OCI-LY1 (cell line): ENCODE measurements at regions not wholly inside any gene's neighbourhood (a gene's known extent, or its start where the extent isn't known, plus 50 kb on each side); places are given as distances from the start of the nearest gene placed in this dataset.

Experiments
- H2AFZ ChIP-seq: fragments of 200-600 bp; sonication (generic), shearing (Covaris generic); 2 replicates; pipeline ENCODE4 v1.6.0; 2014; ENCODE audit warnings: antibody characterized with exemption, mild to moderate bottlenecking, low read length
- H3F3A ChIP-seq: fragments of 200-600 bp; sonication (generic), shearing (Covaris generic); 2 replicates; pipeline ENCODE4 v1.6.0; 2014; ENCODE audit warnings: mild to moderate bottlenecking, antibody characterized with exemption, low read length, moderate library complexity; ENCODE audit not compliant: insufficient read depth
- H3K27ac ChIP-seq: fragments of 200-600 bp; sonication (generic); 2 replicates; pipeline ENCODE4 v1.5.1; 2014; ENCODE audit warnings: low read length, mixed run types, mild to moderate bottlenecking, low read depth; ENCODE audit not compliant: poor library complexity, severe bottlenecking
- H3K27me3 ChIP-seq: fragments of 200-600 bp; sonication (generic); 2 replicates; pipeline ENCODE4 v1.6.0; 2014; ENCODE audit warnings: antibody characterized with exemption, mild to moderate bottlenecking, low read length, moderate library complexity; ENCODE audit not compliant: insufficient read depth
- H3K36me3 ChIP-seq: fragments of 200-600 bp; sonication (generic); 2 replicates; pipeline ENCODE4 v1.6.1; 2014; ENCODE audit warnings: mild to moderate bottlenecking, antibody characterized with exemption, low read length, moderate library complexity, mixed read lengths; ENCODE audit not compliant: insufficient read depth
- H3K4me1 ChIP-seq: fragments of 200-600 bp; sonication (generic); 2 replicates; pipeline ENCODE4 v1.5.1; 2014; ENCODE audit warnings: mild to moderate bottlenecking, low read length, moderate library complexity; ENCODE audit not compliant: insufficient read depth, severe bottlenecking
- H3K4me2 ChIP-seq: fragments of 200-600 bp; sonication (generic), shearing (Covaris generic); 2 replicates; pipeline ENCODE4 v1.6.1; 2014; ENCODE audit warnings: low read length
- H3K4me3 ChIP-seq: fragments of 200-600 bp; sonication (generic); 2 replicates; pipeline ENCODE4 v1.5.1; 2014; ENCODE audit warnings: low read length, low read depth, mild to moderate bottlenecking, mixed read lengths; ENCODE audit not compliant: poor library complexity, severe bottlenecking
- H3K79me2 ChIP-seq: fragments of 200-600 bp; shearing (Covaris generic); 2 replicates; pipeline ENCODE4 v1.6.1; 2016; ENCODE audit warnings: mixed run types, low read length, mixed read lengths; ENCODE audit not compliant: insufficient read depth
- H3K9ac ChIP-seq: fragments of 200-600 bp; sonication (generic), shearing (Covaris generic); 2 replicates; pipeline ENCODE4 v1.6.1; 2014; ENCODE audit warnings: mild to moderate bottlenecking, low read length, mixed read lengths
- H3K9me2 ChIP-seq: fragments of 200-600 bp; sonication (generic), shearing (Covaris generic); 2 replicates; pipeline ENCODE4 v1.6.1; 2014; ENCODE audit warnings: low read depth, mild to moderate bottlenecking, low read length, mixed read lengths
- H3K9me3 ChIP-seq: fragments of 200-600 bp; shearing (Covaris generic); 2 replicates; pipeline ENCODE4 v1.6.1; 2014; ENCODE audit warnings: low read length, mixed read lengths
- H4K20me1 ChIP-seq: fragments of 200-600 bp; sonication (generic), shearing (Covaris generic); 2 replicates; pipeline ENCODE4 v1.6.0; 2016; ENCODE audit warnings: mild to moderate bottlenecking, low read length; ENCODE audit not compliant: insufficient read depth
- EZH2 ChIP-seq: fragments of 200-600 bp; sonication (generic), shearing (Covaris generic); IDR thresholded peaks from 2 replicates; pipeline ENCODE4 v1.8.0; 2017; ENCODE audit warnings: borderline replicate concordance, mixed run types, mild to moderate bottlenecking, antibody characterized with exemption, low read length, moderate library complexity, mixed read lengths
- TF ChIP-seq, protein P1 (sequence below): fragments of 200-600 bp; sonication (generic), shearing (Covaris generic); IDR thresholded peaks from 2 replicates; pipeline ENCODE4 v1.5.1; 2017; ENCODE audit warnings: mild to moderate bottlenecking, antibody characterized with exemption, low read length, moderate library complexity, mixed read lengths

DNA sequence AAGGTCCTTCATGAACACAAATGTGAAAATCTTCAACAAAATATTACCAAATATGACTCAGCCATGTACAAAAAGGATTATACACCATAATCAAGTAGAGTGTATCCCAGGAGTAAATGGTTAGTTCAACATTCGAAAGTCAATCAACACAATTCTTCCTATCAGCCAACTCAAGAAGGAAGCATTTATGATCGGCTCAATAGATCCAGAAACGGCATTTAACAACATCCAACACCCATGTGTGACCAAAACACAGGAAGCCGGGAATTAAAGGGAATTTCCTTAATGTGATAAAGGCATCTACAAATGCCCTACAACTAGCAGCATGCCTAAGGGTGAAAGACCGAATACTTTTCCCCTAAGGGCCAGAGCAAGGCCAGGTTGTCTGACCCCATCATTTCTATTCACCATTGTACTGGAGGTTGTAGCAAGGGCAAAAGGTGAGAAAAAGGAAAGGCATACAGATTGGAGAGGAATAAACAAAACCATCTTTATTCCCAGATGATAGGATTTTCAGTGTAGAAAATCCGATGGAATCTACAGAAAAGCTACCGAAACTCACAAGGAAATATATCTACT, 69.9 kb upstream of the CLDN5 start:
- H3K4me1 ChIP-seq, result no peaks in the 10 kb centered on the region
- H3K4me2 ChIP-seq, result no peak overlapping the region
- H3K36me3 ChIP-seq, result no peaks in the 10 kb centered on the region
- H3K27me3 ChIP-seq, result no peaks in the 10 kb centered on the region
- no peaks in the 10 kb centered on the region for H3K9me2 ChIP-seq
- no peak overlapping the region for H3K9ac ChIP-seq
- no peak overlapping the region for H2AFZ ChIP-seq
- no peaks in the 10 kb centered on the region for H3K9me3 ChIP-seq
- no peaks in the 10 kb centered on the region for H3F3A ChIP-seq
- no peak overlapping the region for H3K27ac ChIP-seq
- no peak overlapping the region for H3K4me3 ChIP-seq
- no peaks in the 10 kb centered on the region for H3K79me2 ChIP-seq
- TF ChIP-seq, protein P1, sequence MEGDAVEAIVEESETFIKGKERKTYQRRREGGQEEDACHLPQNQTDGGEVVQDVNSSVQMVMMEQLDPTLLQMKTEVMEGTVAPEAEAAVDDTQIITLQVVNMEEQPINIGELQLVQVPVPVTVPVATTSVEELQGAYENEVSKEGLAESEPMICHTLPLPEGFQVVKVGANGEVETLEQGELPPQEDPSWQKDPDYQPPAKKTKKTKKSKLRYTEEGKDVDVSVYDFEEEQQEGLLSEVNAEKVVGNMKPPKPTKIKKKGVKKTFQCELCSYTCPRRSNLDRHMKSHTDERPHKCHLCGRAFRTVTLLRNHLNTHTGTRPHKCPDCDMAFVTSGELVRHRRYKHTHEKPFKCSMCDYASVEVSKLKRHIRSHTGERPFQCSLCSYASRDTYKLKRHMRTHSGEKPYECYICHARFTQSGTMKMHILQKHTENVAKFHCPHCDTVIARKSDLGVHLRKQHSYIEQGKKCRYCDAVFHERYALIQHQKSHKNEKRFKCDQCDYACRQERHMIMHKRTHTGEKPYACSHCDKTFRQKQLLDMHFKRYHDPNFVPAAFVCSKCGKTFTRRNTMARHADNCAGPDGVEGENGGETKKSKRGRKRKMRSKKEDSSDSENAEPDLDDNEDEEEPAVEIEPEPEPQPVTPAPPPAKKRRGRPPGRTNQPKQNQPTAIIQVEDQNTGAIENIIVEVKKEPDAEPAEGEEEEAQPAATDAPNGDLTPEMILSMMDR, result no peak
- TF ChIP-seq EZH2, result no peak
- no peaks in the 10 kb centered on the region for H4K20me1 ChIP-seq

DNA sequence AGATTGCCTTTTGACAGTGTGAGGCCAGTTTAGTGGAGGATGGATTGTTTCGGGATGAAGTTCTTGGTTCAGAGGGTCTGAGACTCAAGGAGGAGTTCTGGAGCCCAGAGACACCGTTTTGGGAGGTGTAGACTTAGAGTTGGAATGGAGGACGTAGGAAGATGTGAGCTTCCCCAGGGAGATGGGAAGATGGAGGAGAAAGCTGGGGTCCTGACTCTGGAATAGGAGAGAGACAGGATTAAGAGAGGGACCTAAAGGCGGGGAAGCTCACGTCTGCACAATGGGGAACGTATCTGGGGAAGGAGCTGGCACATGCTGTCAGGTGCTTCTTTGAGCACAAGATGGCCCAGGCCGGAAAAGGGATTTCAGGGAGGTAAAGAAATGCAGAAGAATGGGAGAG, 71.3 kb upstream of the CLDN5 start:
- Histone ChIP-seq H3K4me1 (no peaks in the 10 kb centered on the region), H3K36me3 (no peaks in the 10 kb centered on the region), H3K27me3 (no peaks in the 10 kb centered on the region), H3K9ac (no peak overlapping the region), H3K4me2 (no peak overlapping the region), H2AFZ (no peak overlapping the region), H3F3A (no peaks in the 10 kb centered on the region), H3K9me3 (no peaks in the 10 kb centered on the region), H3K9me2 (no peaks in the 10 kb centered on the region), H4K20me1 (no peaks in the 10 kb centered on the region), H3K4me3 (no peak overlapping the region), H3K27ac (no peak overlapping the region), H3K79me2 (no peaks in the 10 kb centered on the region)
- no peak for TF ChIP-seq EZH2
- TF ChIP-seq, protein P1, result no peak

DNA sequence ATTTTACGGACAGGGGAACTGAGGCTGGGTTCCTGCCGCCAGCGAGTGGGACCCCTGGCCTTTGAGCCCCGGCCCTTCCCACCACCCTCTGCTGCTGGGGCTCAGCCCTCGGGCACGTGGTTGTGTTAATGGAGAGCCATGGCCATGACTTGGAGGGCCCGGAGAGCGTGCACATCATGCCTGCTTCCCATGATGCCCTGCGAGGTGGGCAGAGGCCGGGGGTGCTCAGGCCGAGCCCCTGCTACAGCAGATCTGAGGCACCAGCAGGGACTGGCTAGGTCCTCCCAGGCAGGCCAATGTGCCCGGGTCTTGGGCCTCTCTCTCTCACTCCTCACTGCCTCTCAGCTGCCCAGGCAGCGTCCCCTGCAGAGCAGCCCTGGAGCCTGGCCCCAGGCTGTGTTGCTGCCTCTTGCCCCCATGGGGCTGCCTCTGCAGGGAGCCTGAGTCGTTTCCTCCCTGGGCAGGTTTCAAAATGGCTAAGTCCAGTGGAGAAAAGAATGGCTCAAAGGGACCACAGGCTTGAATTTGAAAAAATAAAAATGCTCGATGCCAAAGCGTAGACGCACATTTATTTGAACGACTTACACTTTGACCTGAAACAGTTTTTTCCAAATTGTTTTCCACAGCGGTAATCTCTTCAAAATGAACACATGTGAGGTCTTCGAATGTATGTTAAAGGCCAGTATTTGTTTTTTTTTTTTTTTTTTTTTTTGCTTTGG, 72.6 kb upstream of the CLDN5 start:
- Histone ChIP-seq H3K4me3 (no peak overlapping the region), H3K9me2 (no peaks in the 10 kb centered on the region), H3K27me3 (0 out of 2 replicates have a peak, but pooled peaks cover 3% of the 10 kb centered on the region), H3K36me3 (no peaks in the 10 kb centered on the region), H3K27ac (no peak overlapping the region), H4K20me1 (no peaks in the 10 kb centered on the region), H3K9ac (no peak overlapping the region), H3K9me3 (no peaks in the 10 kb centered on the region), H2AFZ (no peak overlapping the region), H3K4me1 (no peaks in the 10 kb centered on the region), H3K79me2 (no peaks in the 10 kb centered on the region), H3K4me2 (no peak overlapping the region), H3F3A (no peaks in the 10 kb centered on the region)
- TF ChIP-seq, protein P1, result no peak
- TF ChIP-seq EZH2, result no peak
